Peyer's patch (tissue), 4 donors: ENCODE measurements at regions not wholly inside any gene's neighbourhood (a gene's known extent, or its start where the extent isn't known, plus 50 kb on each side); places are given as distances from the start of the nearest gene placed in this dataset.

Experiments used
- CTCF ChIP-seq, 6 experiments: fragments of 450-650 bp in 4 of 6; fragments of 200-600 bp in 2 of 6; sonication (generic) in 1 of 6; IDR thresholded peaks; one replicate each; pipeline ENCODE4 v1.5.1; 2017 to 2019; ENCODE audit warnings: antibody characterized with exemption in 6 of 6, mild to moderate bottlenecking in 3 of 6, moderate library complexity in 1 of 6
- POLR2A ChIP-seq, 2 donors: fragments of 450-650 bp; IDR thresholded peaks; one replicate each; pipeline ENCODE4 v1.5.1; 2017; ENCODE audit warnings: antibody characterized with exemption in 2 of 2, mild to moderate bottlenecking in 2 of 2, moderate library complexity in 2 of 2

- no peak for TF ChIP-seq CTCF (IDR thresholded peaks at IDR 0.05)
- no peak for TF ChIP-seq POLR2A (IDR thresholded peaks at IDR 0.05)
Measured at GRCh38 chr13:111547726-111548273, 227.4 kb downstream of the TEX29 start.
